Endodermal cell (in vitro differentiated cells): ENCODE measurements at regions not wholly inside any gene's neighbourhood (a gene's known extent, or its start where the extent isn't known, plus 50 kb on each side); places are given as distances from the start of the nearest gene placed in this dataset.
"Not testable (repeated sequence)": the region's sequence is repeated elsewhere in the genome, so short reads cannot be mapped to it uniquely, and the experiment has no call there.

Experiments used
- DNase-seq: peaks from one replicate; pipeline ENCODE4 v3.0.0-alpha.2; 2017
- H3K27ac ChIP-seq: 2 replicates; pipeline ENCODE4 v1.5.1; 2013; ENCODE audit warnings: mild to moderate bottlenecking, low read depth, low read length, moderate library complexity
- H3K27me3 ChIP-seq: 2 replicates; pipeline ENCODE4 v1.6.1; 2013; ENCODE audit warnings: mild to moderate bottlenecking, low read length, moderate library complexity; ENCODE audit not compliant: insufficient read depth, control insufficient read depth, poor library complexity, severe bottlenecking
- H3K36me3 ChIP-seq: 2 replicates; pipeline ENCODE4 v1.7.0; 2013; ENCODE audit warnings: mild to moderate bottlenecking, low read length, moderate library complexity; ENCODE audit not compliant: control insufficient read depth, insufficient read depth
- H3K4me1 ChIP-seq: one replicate; pipeline ENCODE4 v1.7.0; 2013; ENCODE audit warnings: low read length; ENCODE audit not compliant: control insufficient read depth, insufficient read depth
- H3K4me3 ChIP-seq: 2 replicates; pipeline ENCODE4 v1.5.1; 2013; ENCODE audit warnings: mild to moderate bottlenecking, low read length, moderate library complexity
- H3K9ac ChIP-seq: 2 replicates; pipeline ENCODE4 v1.6.1; 2013; ENCODE audit warnings: mild to moderate bottlenecking, low read length, moderate library complexity; ENCODE audit not compliant: poor library complexity, severe bottlenecking; ENCODE audit errors: extremely low read depth
- H3K9me3 ChIP-seq: 2 replicates; pipeline ENCODE4 v1.6.1; 2013; ENCODE audit warnings: mild to moderate bottlenecking, low read length, moderate library complexity; ENCODE audit not compliant: control insufficient read depth
- H3K27ac Mint-ChIP-seq: 2 replicates; pipeline ENCODE4 v1.8.0; 2020; ENCODE audit warnings: mixed read lengths
- H3K27me3 Mint-ChIP-seq: 2 replicates; pipeline ENCODE4 v1.8.0; 2021; ENCODE audit warnings: mild to moderate bottlenecking, mixed read lengths; ENCODE audit not compliant: insufficient read depth
- H3K36me3 Mint-ChIP-seq: 2 replicates; pipeline ENCODE4 v1.8.0; 2020; ENCODE audit warnings: low read depth, mixed read lengths
- H3K4me1 Mint-ChIP-seq: 2 replicates; pipeline ENCODE4 v1.8.0; 2020; ENCODE audit warnings: mixed read lengths
- H3K4me3 Mint-ChIP-seq: 2 replicates; pipeline ENCODE4 v1.8.0; 2020; ENCODE audit warnings: mild to moderate bottlenecking, moderate library complexity, mixed read lengths
- H3K9me3 Mint-ChIP-seq: 2 replicates; pipeline ENCODE4 v1.8.0; 2020; ENCODE audit warnings: mild to moderate bottlenecking, mixed read lengths
- CTCF ChIP-seq: fragments of 200-600 bp; sonication (generic); conservative IDR thresholded peaks from 2 replicates; pipeline ENCODE4 v1.5.0; 2021; ENCODE audit warnings: antibody characterized with exemption, mild to moderate bottlenecking
- WGBS, 2 experiments: methylation state at CpG; one replicate each; pipeline versions ENCODE4 v1.1.5 to v1.1.7; 2013; ENCODE audit warnings: missing lambda C conversion rate in 2 of 2, mixed read lengths in 1 of 2; ENCODE audit not compliant: insufficient coverage in 1 of 2, insufficient read length in 1 of 2; 5-methylcytosine and 5-hydroxymethylcytosine counted together

- not testable (repeated sequence) for H3K9ac ChIP-seq, H3K27me3 Mint-ChIP-seq, DNase-seq, H3K27ac Mint-ChIP-seq, H3K4me1 ChIP-seq, H3K36me3 ChIP-seq, H3K4me1 Mint-ChIP-seq, H3K9me3 ChIP-seq, H3K27ac ChIP-seq, H3K36me3 Mint-ChIP-seq, H3K4me3 Mint-ChIP-seq, H3K9me3 Mint-ChIP-seq, H3K4me3 ChIP-seq, H3K27me3 ChIP-seq
- WGBS, 2 experiments, result no CpG with 5 or more reads among the region's 4 CpGs
These were observed 90.1 kb downstream of the CRYBB2 start for GRCh38 chr22:25309586-25309985.

- H3K36me3 Mint-ChIP-seq, H3K4me1 Mint-ChIP-seq, H3K4me3 ChIP-seq, H3K27me3 ChIP-seq, H3K4me3 Mint-ChIP-seq, H3K9ac ChIP-seq, H3K9me3 Mint-ChIP-seq, H3K4me1 ChIP-seq, H3K27me3 Mint-ChIP-seq, H3K27ac ChIP-seq, H3K9me3 ChIP-seq, H3K36me3 ChIP-seq, H3K27ac Mint-ChIP-seq, DNase-seq: not testable (repeated sequence)
- WGBS, 2 experiments, result 86% methylated on average over 1 of the region's 5 CpGs; no CpG with 5 or more reads in 1 of the 2 experiments
These were observed 92.5 kb downstream of the CRYBB2 start for GRCh38 chr22:25311924-25312323.

- H3K27me3 ChIP-seq, result no peaks in the 10 kb centered on the region
- no peaks in the 10 kb centered on the region for H3K36me3 ChIP-seq
- no peaks in the 10 kb centered on the region for H3K36me3 Mint-ChIP-seq
- no peaks in the 10 kb centered on the region for H3K4me1 Mint-ChIP-seq
- 86 to 90% methylated on average over 9 to 15 of the region's 15 CpGs for WGBS, 2 experiments
- H3K4me3 ChIP-seq, result no peak overlapping the region
- H3K9me3 ChIP-seq, result no peaks in the 10 kb centered on the region
- H3K27ac Mint-ChIP-seq, result no peak overlapping the region
- H3K4me1 ChIP-seq, result no peaks in the 10 kb centered on the region
- no peak for DNase-seq
- TF ChIP-seq CTCF, result no peak
- H3K27me3 Mint-ChIP-seq, result peaks cover 4% of the 10 kb centered on the region
- no peaks in the 10 kb centered on the region for H3K9me3 Mint-ChIP-seq
- no peak overlapping the region for H3K4me3 Mint-ChIP-seq
- no peak overlapping the region for H3K27ac ChIP-seq
- H3K9ac ChIP-seq, result no peak overlapping the region
These were observed 98.8 kb downstream of the CRYBB2 start for GRCh38 chr22:25318081-25318823.

- no peak overlapping the region for H3K27ac ChIP-seq
- H3K27me3 ChIP-seq, result no peaks in the 10 kb centered on the region
- Mint-ChIP-seq H3K36me3 (no peaks in the 10 kb centered on the region), H3K4me1 (no peaks in the 10 kb centered on the region), H3K27me3 (no peaks in the 10 kb centered on the region), H3K4me3 (no peak overlapping the region), H3K27ac (no peak overlapping the region), H3K9me3 (no peaks in the 10 kb centered on the region)
- no peak overlapping the region for H3K9ac ChIP-seq
- H3K9me3 ChIP-seq, result no peaks in the 10 kb centered on the region
- H3K36me3 ChIP-seq, result no peaks in the 10 kb centered on the region
- H3K4me3 ChIP-seq, result no peak overlapping the region
- WGBS, 2 experiments, result 84 to 89% methylated on average over 6 to 15 of the region's 17 CpGs
- no peaks in the 10 kb centered on the region for H3K4me1 ChIP-seq
- no peak for TF ChIP-seq CTCF
- no peak for DNase-seq
These were observed 107.7 kb downstream of the CRYBB2 start for GRCh38 chr22:25327018-25327755.
